GM18511 (cell line): ENCODE measurements at regions not wholly inside any gene's neighbourhood (a gene's known extent, or its start where the extent isn't known, plus 50 kb on each side); places are given as distances from the start of the nearest gene placed in this dataset.

ENCODE experiments used
- ATAC-seq: cut with Tn5 transposase; IDR thresholded peaks from one replicate; pipeline ENCODE4 v1.9.1; 2021; ENCODE audit warnings: mild to moderate bottlenecking, moderate library complexity; ENCODE audit not compliant: unreplicated experiment

GRCh38 chr5:71939452-71940230 lies 167.6 kb upstream of the MAP1B start:
- no peak for ATAC-seq

GRCh38 chr5:71943874-71944273 lies 163.4 kb upstream of the MAP1B start:
- ATAC-seq: no peak

- ATAC-seq: no peak
These were observed 161.8 kb upstream of the MAP1B start for GRCh38 chr5:71945436-71945835.

- no peak for ATAC-seq
These were observed 160.8 kb upstream of the MAP1B start for GRCh38 chr5:71946343-71947030.

GRCh38 chr5:71948206-71948605 lies 159.1 kb upstream of the MAP1B start:
- ATAC-seq: no peak

- ATAC-seq: no peak
These were observed 157.5 kb upstream of the MAP1B start for GRCh38 chr5:71949772-71950171.

- ATAC-seq: no peak
These were observed 153.4 kb upstream of the MAP1B start for GRCh38 chr5:71953866-71954265.

GRCh38 chr5:71954329-71954728 lies 152.9 kb upstream of the MAP1B start:
- no peak for ATAC-seq

- no peak for ATAC-seq
These were observed 151.6 kb upstream of the MAP1B start for GRCh38 chr5:71955723-71956122.

GRCh38 chr5:71957292-71957898 lies 149.9 kb upstream of the MAP1B start:
- ATAC-seq: no peak

- ATAC-seq: no peak
These were observed 147.1 kb upstream of the MAP1B start for GRCh38 chr5:71960195-71960594.

- ATAC-seq: no peak
These were observed 145.5 kb upstream of the MAP1B start for GRCh38 chr5:71961786-71962185.

- no peak for ATAC-seq
These were observed 137.8 kb upstream of the MAP1B start for GRCh38 chr5:71969460-71969859.

- no peak for ATAC-seq
These were observed 135.4 kb upstream of the MAP1B start for GRCh38 chr5:71971862-71972261.

- no peak for ATAC-seq
These were observed 134.3 kb upstream of the MAP1B start for GRCh38 chr5:71972777-71973473.

GRCh38 chr5:71973563-71973962 lies 133.7 kb upstream of the MAP1B start:
- no peak for ATAC-seq

GRCh38 chr5:71974165-71974564 lies 133.1 kb upstream of the MAP1B start:
- ATAC-seq: no peak

GRCh38 chr5:71974622-71975021 lies 132.7 kb upstream of the MAP1B start:
- no peak for ATAC-seq

- no peak for ATAC-seq
These were observed 130.8 kb upstream of the MAP1B start for GRCh38 chr5:71976449-71976848.

GRCh38 chr5:71977311-71977710 lies 130.0 kb upstream of the MAP1B start:
- no peak for ATAC-seq

GRCh38 chr5:71978216-71978615 lies 129.1 kb upstream of the MAP1B start:
- no peak for ATAC-seq
